Neuronal stem cell (in vitro differentiated cells): ENCODE measurements at regions not wholly inside any gene's neighbourhood (a gene's known extent, or its start where the extent isn't known, plus 50 kb on each side); places are given as distances from the start of the nearest gene placed in this dataset.

Experiments
- DNase-seq: peaks from one replicate; pipeline ENCODE4 v3.0.0-alpha.2; 2013; ENCODE audit warnings: low spot score
- H2AFZ ChIP-seq: one replicate; pipeline ENCODE4 v1.6.1; 2013; ENCODE audit warnings: mild to moderate bottlenecking, low read length, inconsistent platforms
- H2AK5ac ChIP-seq: 2 replicates; pipeline ENCODE4 v1.6.1; 2013; ENCODE audit warnings: low read depth, mild to moderate bottlenecking, inconsistent platforms, low read length, moderate library complexity, mixed read lengths
- H2BK120ac ChIP-seq: 2 replicates; pipeline ENCODE4 v1.6.1; 2013; ENCODE audit warnings: low read depth, mild to moderate bottlenecking, inconsistent platforms, low read length, moderate library complexity, mixed read lengths
- H2BK12ac ChIP-seq: one replicate; pipeline ENCODE4 v1.6.1; 2013; ENCODE audit warnings: low read length, inconsistent platforms
- H2BK15ac ChIP-seq: 2 replicates; pipeline ENCODE4 v1.6.1; 2013; ENCODE audit warnings: mild to moderate bottlenecking, low read length, inconsistent platforms, mixed read lengths
- H2BK5ac ChIP-seq: one replicate; pipeline ENCODE4 v1.6.1; 2013; ENCODE audit warnings: inconsistent platforms, mild to moderate bottlenecking, low read length, moderate library complexity
- H3K14ac ChIP-seq: one replicate; pipeline ENCODE4 v1.6.1; 2013; ENCODE audit warnings: low read length, inconsistent platforms
- H3K18ac ChIP-seq: 2 replicates; pipeline ENCODE4 v1.6.1; 2013; ENCODE audit warnings: low read length, inconsistent platforms
- H3K23ac ChIP-seq: 2 replicates; pipeline ENCODE4 v1.6.1; 2013; ENCODE audit warnings: low read depth, mild to moderate bottlenecking, mixed read lengths, low read length, inconsistent platforms; ENCODE audit not compliant: poor library complexity
- H3K27ac ChIP-seq: replicated peaks from 3 replicates; pipeline ENCODE4 v1.5.1; 2013; ENCODE audit warnings: low read length, inconsistent platforms
- H3K27me3 ChIP-seq, 3 experiments: 2 replicates each; pipeline ENCODE4 v1.6.1; 2013; ENCODE audit warnings: low read length in 3 of 3, mild to moderate bottlenecking in 2 of 3, inconsistent platforms in 1 of 3, low read depth in 1 of 3, mixed read lengths in 1 of 3, moderate library complexity in 1 of 3; ENCODE audit not compliant: control insufficient read depth in 3 of 3, insufficient read depth in 3 of 3
- H3K36me3 ChIP-seq, 2 donors: replicated peaks in 1 of 2; 2 replicates each; pipeline ENCODE4 v1.6.1; 2013; ENCODE audit warnings: low read length in 2 of 2; ENCODE audit not compliant: control insufficient read depth in 2 of 2, insufficient read depth in 2 of 2
- H3K4ac ChIP-seq: 2 replicates; pipeline ENCODE4 v1.6.1; 2013; ENCODE audit warnings: inconsistent platforms, mild to moderate bottlenecking, low read length, moderate library complexity
- H3K4me1 ChIP-seq, 2 donors: 1 replicate in 1 of 2; 2 replicates in 1 of 2; pipeline ENCODE4 v1.6.1; 2013; ENCODE audit warnings: low read length in 2 of 2, low read depth in 1 of 2; ENCODE audit not compliant: control insufficient read depth in 2 of 2, insufficient read depth in 1 of 2
- H3K4me2 ChIP-seq: one replicate; pipeline ENCODE4 v1.6.1; 2013; ENCODE audit warnings: mild to moderate bottlenecking, low read length, inconsistent platforms; ENCODE audit not compliant: insufficient read depth, poor library complexity, severe bottlenecking
- H3K4me3 ChIP-seq, 2 donors: 2 replicates each; pipeline ENCODE4 v1.5.1; 2013; ENCODE audit warnings: low read length in 2 of 2, mild to moderate bottlenecking in 2 of 2, inconsistent platforms in 1 of 2, moderate library complexity in 1 of 2
- H3K79me1 ChIP-seq: one replicate; pipeline ENCODE4 v1.6.1; 2013; ENCODE audit warnings: low read depth, mild to moderate bottlenecking, inconsistent platforms, low read length, moderate library complexity
- H3K9ac ChIP-seq: one replicate; pipeline ENCODE4 v1.6.1; 2013; ENCODE audit warnings: mild to moderate bottlenecking, low read depth, low read length, inconsistent platforms; ENCODE audit not compliant: poor library complexity
- H3K9me3 ChIP-seq, 2 donors: replicated peaks in 1 of 2; 2 replicates each; pipeline versions ENCODE3 to v1.6.1; 2013; ENCODE audit warnings: low read length in 2 of 2, mild to moderate bottlenecking in 2 of 2, inconsistent platforms in 1 of 2, low read depth in 1 of 2, mixed read lengths in 1 of 2, moderate library complexity in 1 of 2; ENCODE audit not compliant: control insufficient read depth in 2 of 2, insufficient read depth in 1 of 2
- H4K8ac ChIP-seq: one replicate; pipeline ENCODE4 v1.6.1; 2013; ENCODE audit warnings: low read depth, mild to moderate bottlenecking, inconsistent platforms, low read length, moderate library complexity
- H4K91ac ChIP-seq: one replicate; pipeline ENCODE4 v1.6.1; 2013; ENCODE audit warnings: low read length, low read depth, mild to moderate bottlenecking, inconsistent platforms; ENCODE audit not compliant: poor library complexity
- WGBS, 2 donors: extraction: QIAGEN DNeasy Blood & Tissue Kit; methylation state at CpG; one replicate each; pipeline ENCODE4 v1.1.7; 2013; ENCODE audit warnings: missing lambda C conversion rate in 2 of 2, mixed read lengths in 1 of 2; ENCODE audit not compliant: insufficient read length in 2 of 2, insufficient replicate concordance in 1 of 2; ENCODE audit errors: extremely low coverage in 2 of 2; 5-methylcytosine and 5-hydroxymethylcytosine counted together

- Histone ChIP-seq H3K4me3 (no peak overlapping the region), H2BK120ac (no peak overlapping the region), H4K8ac (no peak overlapping the region), H3K9ac (no peak overlapping the region), H3K14ac (no peak overlapping the region), H2BK5ac (no peak overlapping the region), H3K36me3 (no peaks in the 10 kb centered on the region), H3K9me3 (no peaks in the 10 kb centered on the region), H3K79me1 (no peaks in the 10 kb centered on the region), H4K91ac (no peak overlapping the region), H3K4ac (no peak overlapping the region), H3K23ac (no peak overlapping the region), H2AFZ (no peak overlapping the region), H2BK12ac (no peak overlapping the region), H3K27me3 (no peaks in the 10 kb centered on the region), H3K4me1 (no peaks in the 10 kb centered on the region), H3K27ac (no peak overlapping the region), H2AK5ac (no peak overlapping the region), H2BK15ac (no peak overlapping the region), H3K18ac (no peak overlapping the region), H3K4me2 (no peak overlapping the region)
- no peak for DNase-seq
- no CpG with 5 or more reads among the region's 1 CpG for WGBS, 2 donors
Measured at GRCh38 chr4:151948351-151949016, 187.7 kb upstream of the GATB start.

DNA sequence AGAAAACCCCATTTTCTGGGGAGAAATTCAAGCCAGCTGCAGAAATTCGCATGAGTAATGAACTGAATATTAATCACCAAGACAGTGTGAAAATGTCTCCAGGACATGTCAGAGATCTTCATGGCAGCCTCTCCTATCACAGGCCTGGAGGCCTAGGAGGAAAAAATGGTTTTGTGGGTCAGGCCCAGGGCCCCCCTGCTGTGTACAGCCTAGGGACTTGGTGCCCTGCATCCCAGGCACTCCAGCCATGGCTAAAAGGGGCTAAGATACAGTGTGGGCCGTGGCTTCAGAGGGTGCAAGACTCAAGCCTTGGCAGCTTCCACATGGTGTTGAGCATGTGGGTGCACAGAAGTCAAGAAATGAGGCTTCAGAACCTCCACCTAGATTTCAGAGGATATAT is 185.9 kb upstream of the GATB start:
- H3K4ac ChIP-seq, result no peak overlapping the region
- no peak for DNase-seq
- H3K4me2 ChIP-seq, result no peak overlapping the region
- no peak overlapping the region for H3K9ac ChIP-seq
- H3K27ac ChIP-seq, result no peak overlapping the region
- no peaks in the 10 kb centered on the region for H3K4me1 ChIP-seq
- no peak overlapping the region for H2AK5ac ChIP-seq
- no peaks in the 10 kb centered on the region for H3K79me1 ChIP-seq
- H4K91ac ChIP-seq, result no peak overlapping the region
- no peak overlapping the region for H3K18ac ChIP-seq
- H2BK120ac ChIP-seq, result no peak overlapping the region
- H2BK12ac ChIP-seq, result no peak overlapping the region
- no peak overlapping the region for H2BK15ac ChIP-seq
- no peaks in the 10 kb centered on the region for H3K9me3 ChIP-seq
- H3K36me3 ChIP-seq, result no peaks in the 10 kb centered on the region
- no peak overlapping the region for H3K4me3 ChIP-seq
- WGBS, 2 donors, result no CpG with 5 or more reads among the region's 2 CpGs
- H3K27me3 ChIP-seq, result no peaks in the 10 kb centered on the region
- H3K14ac ChIP-seq, result no peak overlapping the region
- H3K23ac ChIP-seq, result no peak overlapping the region
- no peak overlapping the region for H2AFZ ChIP-seq
- no peak overlapping the region for H2BK5ac ChIP-seq
- H4K8ac ChIP-seq, result no peak overlapping the region

DNA sequence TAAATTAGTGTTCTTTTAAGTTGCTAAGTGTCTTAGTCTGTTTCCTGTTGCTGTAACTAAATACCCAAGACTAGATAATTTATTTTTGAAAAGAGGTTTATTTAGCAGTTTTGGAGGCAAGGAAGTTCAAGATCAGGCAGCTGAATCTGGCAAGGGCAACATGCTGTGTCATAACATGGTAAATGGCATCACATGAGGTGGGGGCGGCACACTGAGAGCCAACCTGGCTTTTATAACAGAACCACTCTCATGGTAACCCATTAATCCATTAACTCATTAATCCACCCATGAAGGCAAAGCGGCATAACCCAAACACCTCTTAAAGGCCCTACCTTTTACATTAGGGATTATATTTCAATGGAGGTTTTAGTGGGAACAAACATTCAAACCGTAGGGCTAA is 182.2 kb upstream of the GATB start:
- no peak overlapping the region for H2BK5ac ChIP-seq
- H3K4me3 ChIP-seq, result no peak overlapping the region
- H3K27me3 ChIP-seq, result no peaks in the 10 kb centered on the region
- no peak overlapping the region for H4K8ac ChIP-seq
- no peak overlapping the region for H3K27ac ChIP-seq
- no peaks in the 10 kb centered on the region for H3K36me3 ChIP-seq
- no peak for DNase-seq
- no peak overlapping the region for H2BK120ac ChIP-seq
- no peak overlapping the region for H2BK15ac ChIP-seq
- H2AFZ ChIP-seq, result no peak overlapping the region
- H3K14ac ChIP-seq, result no peak overlapping the region
- H3K79me1 ChIP-seq, result no peaks in the 10 kb centered on the region
- no CpG with 5 or more reads among the region's 3 CpGs for WGBS, 2 donors
- H4K91ac ChIP-seq, result no peak overlapping the region
- no peak overlapping the region for H3K9ac ChIP-seq
- no peak overlapping the region for H3K18ac ChIP-seq
- H3K9me3 ChIP-seq, result no peaks in the 10 kb centered on the region
- no peak overlapping the region for H3K4ac ChIP-seq
- no peak overlapping the region for H3K23ac ChIP-seq
- no peaks in the 10 kb centered on the region for H3K4me1 ChIP-seq
- H2AK5ac ChIP-seq, result no peak overlapping the region
- no peak overlapping the region for H3K4me2 ChIP-seq
- H2BK12ac ChIP-seq, result no peak overlapping the region

GRCh38 chr4:151940926-151941617 is 180.3 kb upstream of the GATB start:
- Histone ChIP-seq H3K4ac (no peak overlapping the region), H3K18ac (no peak overlapping the region), H2BK12ac (no peak overlapping the region), H3K23ac (no peak overlapping the region), H3K27me3 (no peaks in the 10 kb centered on the region), H3K9ac (no peak overlapping the region), H3K9me3 (no peaks in the 10 kb centered on the region), H3K4me2 (no peak overlapping the region), H3K79me1 (no peaks in the 10 kb centered on the region), H3K4me3 (no peak overlapping the region), H4K8ac (no peak overlapping the region), H3K27ac (no peak overlapping the region), H3K14ac (no peak overlapping the region), H2AK5ac (no peak overlapping the region), H2BK15ac (no peak overlapping the region), H2BK5ac (no peak overlapping the region), H2AFZ (no peak overlapping the region), H4K91ac (no peak overlapping the region), H3K4me1 (no peaks in the 10 kb centered on the region), H3K36me3 (no peaks in the 10 kb centered on the region), H2BK120ac (no peak overlapping the region)
- DNase-seq, result no peak
- no CpG with 5 or more reads among the region's 3 CpGs for WGBS, 2 donors
